K562 (cell line): ENCODE measurements at regions not wholly inside any gene's neighbourhood (a gene's known extent, or its start where the extent isn't known, plus 50 kb on each side); places are given as distances from the start of the nearest gene placed in this dataset.

ENCODE experiments used
- ATAC-seq: fragments of 200-7000 bp; cut with Tn5 transposase; 3 replicates; pipeline ENCODE4 v1.9.1; 2020; ENCODE audit warnings: moderate library complexity
- BruUV-seq: library from RNA; stranded (reverse); fragments of 400-500 nt; replicated peaks from 2 replicates; lab custom pipeline; 2021; lab: Mats Ljungman, UMichigan
- CTCF ChIA-PET: fragments of 300-600 bp; formaldehyde crosslinking; extraction: SDS; loops from one replicate; lab custom pipeline; 2021; ENCODE audit warnings: low intra/inter-chr PET ratio; lab: Yijun Ruan, JAX
- POLR2A ChIA-PET: fragments of 300-600, 350-650 bp; sonication (Branson Sonifier 250); formaldehyde crosslinking; extraction: SDS; loops from one replicate; lab custom pipeline; 2021; ENCODE audit warnings: antibody characterized with exemption, inconsistent platforms; lab: Yijun Ruan, JAX
- DNase-seq, 4 experiments: peaks; one replicate each; pipeline versions ENCODE4 v3.0.0 to v3.0.0-alpha.2; 2011 to 2018; ENCODE audit warnings: low spot score in 3 of 4, mixed read lengths in 3 of 4; ENCODE audit errors: extremely low read depth in 1 of 4
- FAIRE-seq: peaks from 2 replicates; lab custom pipeline; 2011; peaks lifted over from hg19 to GRCh38; lab: Jason Lieb, UNC
- H2AFZ ChIP-seq: 2 replicates; pipeline ENCODE4 v1.6.0; 2011; ENCODE audit warnings: low read depth, low read length, control low read depth, inconsistent platforms
- H3K27ac ChIP-seq: fragments of 200-600 bp; 3 replicates; pipeline ENCODE4 v1.8.0; 2011; ENCODE audit warnings: low read depth, mild to moderate bottlenecking, control low read depth, inconsistent platforms, low read length, moderate library complexity, mixed read lengths; ENCODE audit errors: extremely low read depth
- H3K27me3 ChIP-seq, 2 experiments: fragments of 300-600 bp in 1 of 2; 2 replicates in 1 of 2; 3 replicates in 1 of 2; pipeline versions ENCODE4 v1.6.0 to v1.8.0; 2011; ENCODE audit warnings: inconsistent platforms in 2 of 2, low read length in 2 of 2, mild to moderate bottlenecking in 1 of 2, mixed read lengths in 1 of 2, moderate library complexity in 1 of 2; ENCODE audit not compliant: control insufficient read depth in 2 of 2, insufficient read depth in 2 of 2
- H3K36me3 ChIP-seq: fragments of 300-600 bp; 3 replicates; pipeline ENCODE4 v1.8.0; 2011; ENCODE audit warnings: mild to moderate bottlenecking, low read length, inconsistent platforms; ENCODE audit not compliant: control insufficient read depth, insufficient read depth
- H3K4me1 ChIP-seq, 2 experiments: fragments of 200-600 bp in 1 of 2; replicated peaks in 1 of 2; 2 replicates in 1 of 2; 3 replicates in 1 of 2; pipeline versions ENCODE4 v1.5.1 to v1.8.0; 2011; ENCODE audit warnings: inconsistent platforms in 2 of 2, low read length in 2 of 2, mild to moderate bottlenecking in 1 of 2, mixed read lengths in 1 of 2, moderate library complexity in 1 of 2; ENCODE audit not compliant: control insufficient read depth in 2 of 2, insufficient read depth in 2 of 2
- H3K4me2 ChIP-seq: 2 replicates; pipeline ENCODE4 v1.6.1; 2011; ENCODE audit warnings: low read length, control low read depth, inconsistent platforms, mixed read lengths; ENCODE audit not compliant: insufficient read depth
- H3K4me3 ChIP-seq: fragments of 200-600 bp; sonication (generic), shearing (Covaris generic); 2 replicates; pipeline ENCODE4 v1.5.1; 2016; ENCODE audit warnings: control low read depth, inconsistent platforms
- H3K79me2 ChIP-seq: fragments of 200-600 bp; 3 replicates; pipeline ENCODE4 v1.8.0; 2011; ENCODE audit warnings: low read length, inconsistent platforms; ENCODE audit not compliant: control insufficient read depth, insufficient read depth
- H3K9ac ChIP-seq, 2 experiments: 2 replicates each; pipeline versions ENCODE4 v1.6.0 to v1.6.1; 2011; ENCODE audit warnings: low read depth in 2 of 2, low read length in 2 of 2, control low read depth in 1 of 2, inconsistent platforms in 1 of 2, mild to moderate bottlenecking in 1 of 2, mixed read lengths in 1 of 2; ENCODE audit not compliant: insufficient read depth in 1 of 2
- H3K9me1 ChIP-seq: one replicate; pipeline ENCODE4 v1.6.0; 2011; ENCODE audit warnings: inconsistent platforms, mild to moderate bottlenecking, low read length, moderate library complexity; ENCODE audit not compliant: control insufficient read depth, insufficient read depth
- H3K9me3 ChIP-seq: replicated peaks from 2 replicates; pipeline ENCODE4 v1.5.1; 2011; ENCODE audit warnings: low read depth, low read length, inconsistent platforms; ENCODE audit not compliant: control insufficient read depth, insufficient read depth
- H4K20me1 ChIP-seq: replicated peaks from 2 replicates; pipeline ENCODE4 v1.6.1; 2011; ENCODE audit warnings: low read length, inconsistent platforms, mixed read lengths; ENCODE audit not compliant: control insufficient read depth, insufficient read depth
- HDAC3 ChIP-seq: fragments of 450-650 bp; IDR thresholded peaks from 2 replicates; pipeline ENCODE4 v1.6.1; 2018; ENCODE audit warnings: borderline replicate concordance, mild to moderate bottlenecking, moderate library complexity; ENCODE audit not compliant: partially characterized antibody
- SMAD4 ChIP-seq: fragments of 250-450 bp; sonication (Bioruptor Pico); conservative IDR thresholded peaks from 2 replicates; pipeline ENCODE4 v1.8.0; 2021; ENCODE audit warnings: inconsistent platforms, mild to moderate bottlenecking, moderate library complexity
- ZNF707 ChIP-seq: fragments of 250-450 bp; sonication (Bioruptor Pico); conservative IDR thresholded peaks from 2 replicates; pipeline ENCODE4 v1.8.0; 2022; ENCODE audit warnings: inconsistent platforms, mild to moderate bottlenecking, moderate library complexity
- WGBS: fragments of 100-300 bp; shearing (Covaris generic); methylation state at CpG from one replicate; pipeline ENCODE4 v1.1.6; 2016; ENCODE audit warnings: low coverage, mixed read lengths; ENCODE audit not compliant: insufficient coverage; ENCODE audit errors: missing lambda C conversion rate; 5-methylcytosine and 5-hydroxymethylcytosine counted together
- in situ Hi-C: fragments of 300-500 bp; cut with MboI; formaldehyde crosslinking; loops from 4 replicates; pipeline ENCODE4 v1.15.0; 2018; ENCODE audit warnings: inconsistent platforms, mixed read lengths
- intact Hi-C: fragments of 100-400 bp; cut with micrococcal nuclease; formaldehyde crosslinking; loops from 2 replicates; pipeline ENCODE4 v1.14.2; 2022
- TF ChIP-seq, protein P1 (sequence below): sonication (generic); formaldehyde crosslinking; IDR thresholded peaks from 2 replicates; pipeline ENCODE4 v1.8.0; 2023; ENCODE audit warnings: missing genetic modification reagents, mild to moderate bottlenecking, borderline replicate concordance
- TF ChIP-seq, protein P2 (sequence below): sonication (generic); formaldehyde crosslinking; IDR thresholded peaks from 2 replicates; pipeline ENCODE4 v1.8.1; 2023; ENCODE audit warnings: mild to moderate bottlenecking, missing genetic modification reagents

DNA sequence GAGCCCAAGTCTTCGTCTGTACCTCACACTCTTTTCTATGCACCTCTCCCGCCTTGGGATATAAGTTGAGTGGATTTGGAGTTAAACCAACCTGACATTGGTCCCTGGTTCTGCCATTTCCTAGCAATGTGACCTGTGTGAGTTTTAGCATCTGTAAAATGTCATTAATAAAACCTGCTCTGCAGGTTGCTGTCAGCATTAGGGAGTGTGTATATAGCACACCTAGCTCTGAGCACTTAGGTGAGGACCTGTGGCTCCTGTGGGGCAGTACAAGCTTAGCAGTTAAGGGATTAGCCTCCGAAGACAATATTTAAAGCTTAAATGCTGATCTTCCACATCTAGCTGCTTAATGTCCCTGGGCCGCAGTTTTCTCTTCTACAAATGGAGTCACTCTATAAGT lies 248.0 kb downstream of the TMEM114 start:
- no peaks in the 10 kb centered on the region for H3K36me3 ChIP-seq
- ATAC-seq (no peak), FAIRE-seq (no peak), DNase-seq (no peak)
- TF ChIP-seq, protein P1, sequence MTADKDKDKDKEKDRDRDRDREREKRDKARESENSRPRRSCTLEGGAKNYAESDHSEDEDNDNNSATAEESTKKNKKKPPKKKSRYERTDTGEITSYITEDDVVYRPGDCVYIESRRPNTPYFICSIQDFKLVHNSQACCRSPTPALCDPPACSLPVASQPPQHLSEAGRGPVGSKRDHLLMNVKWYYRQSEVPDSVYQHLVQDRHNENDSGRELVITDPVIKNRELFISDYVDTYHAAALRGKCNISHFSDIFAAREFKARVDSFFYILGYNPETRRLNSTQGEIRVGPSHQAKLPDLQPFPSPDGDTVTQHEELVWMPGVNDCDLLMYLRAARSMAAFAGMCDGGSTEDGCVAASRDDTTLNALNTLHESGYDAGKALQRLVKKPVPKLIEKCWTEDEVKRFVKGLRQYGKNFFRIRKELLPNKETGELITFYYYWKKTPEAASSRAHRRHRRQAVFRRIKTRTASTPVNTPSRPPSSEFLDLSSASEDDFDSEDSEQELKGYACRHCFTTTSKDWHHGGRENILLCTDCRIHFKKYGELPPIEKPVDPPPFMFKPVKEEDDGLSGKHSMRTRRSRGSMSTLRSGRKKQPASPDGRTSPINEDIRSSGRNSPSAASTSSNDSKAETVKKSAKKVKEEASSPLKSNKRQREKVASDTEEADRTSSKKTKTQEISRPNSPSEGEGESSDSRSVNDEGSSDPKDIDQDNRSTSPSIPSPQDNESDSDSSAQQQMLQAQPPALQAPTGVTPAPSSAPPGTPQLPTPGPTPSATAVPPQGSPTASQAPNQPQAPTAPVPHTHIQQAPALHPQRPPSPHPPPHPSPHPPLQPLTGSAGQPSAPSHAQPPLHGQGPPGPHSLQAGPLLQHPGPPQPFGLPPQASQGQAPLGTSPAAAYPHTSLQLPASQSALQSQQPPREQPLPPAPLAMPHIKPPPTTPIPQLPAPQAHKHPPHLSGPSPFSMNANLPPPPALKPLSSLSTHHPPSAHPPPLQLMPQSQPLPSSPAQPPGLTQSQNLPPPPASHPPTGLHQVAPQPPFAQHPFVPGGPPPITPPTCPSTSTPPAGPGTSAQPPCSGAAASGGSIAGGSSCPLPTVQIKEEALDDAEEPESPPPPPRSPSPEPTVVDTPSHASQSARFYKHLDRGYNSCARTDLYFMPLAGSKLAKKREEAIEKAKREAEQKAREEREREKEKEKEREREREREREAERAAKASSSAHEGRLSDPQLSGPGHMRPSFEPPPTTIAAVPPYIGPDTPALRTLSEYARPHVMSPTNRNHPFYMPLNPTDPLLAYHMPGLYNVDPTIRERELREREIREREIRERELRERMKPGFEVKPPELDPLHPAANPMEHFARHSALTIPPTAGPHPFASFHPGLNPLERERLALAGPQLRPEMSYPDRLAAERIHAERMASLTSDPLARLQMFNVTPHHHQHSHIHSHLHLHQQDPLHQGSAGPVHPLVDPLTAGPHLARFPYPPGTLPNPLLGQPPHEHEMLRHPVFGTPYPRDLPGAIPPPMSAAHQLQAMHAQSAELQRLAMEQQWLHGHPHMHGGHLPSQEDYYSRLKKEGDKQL (CRISPR knock-in tag): no peak
- no peak for TF ChIP-seq HDAC3
- TF ChIP-seq, protein P2, sequence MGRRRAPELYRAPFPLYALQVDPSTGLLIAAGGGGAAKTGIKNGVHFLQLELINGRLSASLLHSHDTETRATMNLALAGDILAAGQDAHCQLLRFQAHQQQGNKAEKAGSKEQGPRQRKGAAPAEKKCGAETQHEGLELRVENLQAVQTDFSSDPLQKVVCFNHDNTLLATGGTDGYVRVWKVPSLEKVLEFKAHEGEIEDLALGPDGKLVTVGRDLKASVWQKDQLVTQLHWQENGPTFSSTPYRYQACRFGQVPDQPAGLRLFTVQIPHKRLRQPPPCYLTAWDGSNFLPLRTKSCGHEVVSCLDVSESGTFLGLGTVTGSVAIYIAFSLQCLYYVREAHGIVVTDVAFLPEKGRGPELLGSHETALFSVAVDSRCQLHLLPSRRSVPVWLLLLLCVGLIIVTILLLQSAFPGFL: no peak
- no peak for TF ChIP-seq SMAD4 (CRISPR knock-in tag)
- no peak for TF ChIP-seq ZNF707 (CRISPR knock-in tag)
- no peak overlapping the region for H3K4me3 ChIP-seq
- ChIA-PET CTCF (no interaction called here), POLR2A (no interaction called here)
- no peak overlapping the region for H3K27ac ChIP-seq
- no TSS peak for BruUV-seq
- H3K9me1 ChIP-seq: no peaks in the 10 kb centered on the region
- no peaks in the 10 kb centered on the region for H3K79me2 ChIP-seq
- no peaks in the 10 kb centered on the region for H3K9me3 ChIP-seq
- in situ Hi-C loops: no loop called here
- H4K20me1 ChIP-seq: peaks cover 6% of the 10 kb centered on the region; the same call in 1 of the 2 replicates
- H2AFZ ChIP-seq: no peak overlapping the region
- WGBS: 3% methylated on average over 4 of the region's 4 CpGs
- H3K4me2 ChIP-seq: no peak overlapping the region
- intact Hi-C loops: no loop called here
- peaks cover 0 to 2% of the 10 kb centered on the region in 2 experiments; a peak in 1 of 5 replicates for H3K27me3 ChIP-seq
- H3K4me1 ChIP-seq: no peaks in the 10 kb centered on the region
- no peak overlapping the region for H3K9ac ChIP-seq
